NT2/D1 (cell line): ENCODE measurements at regions not wholly inside any gene's neighbourhood (a gene's known extent, or its start where the extent isn't known, plus 50 kb on each side); places are given as distances from the start of the nearest gene placed in this dataset.

Experiments used
- SUZ12 ChIP-seq: IDR thresholded peaks from 2 replicates; pipeline ENCODE4 v1.6.1; 2011; ENCODE audit not compliant: insufficient read length, insufficient read depth; ENCODE audit errors: extremely low read depth
- YY1 ChIP-seq: IDR thresholded peaks from 2 replicates; pipeline ENCODE4 v1.6.1; 2011; ENCODE audit not compliant: insufficient read length, insufficient read depth
- ZNF274 ChIP-seq: IDR thresholded peaks from 2 replicates; pipeline ENCODE4 v1.6.1; 2011; ENCODE audit warnings: mild to moderate bottlenecking, low read depth, low read length

DNA sequence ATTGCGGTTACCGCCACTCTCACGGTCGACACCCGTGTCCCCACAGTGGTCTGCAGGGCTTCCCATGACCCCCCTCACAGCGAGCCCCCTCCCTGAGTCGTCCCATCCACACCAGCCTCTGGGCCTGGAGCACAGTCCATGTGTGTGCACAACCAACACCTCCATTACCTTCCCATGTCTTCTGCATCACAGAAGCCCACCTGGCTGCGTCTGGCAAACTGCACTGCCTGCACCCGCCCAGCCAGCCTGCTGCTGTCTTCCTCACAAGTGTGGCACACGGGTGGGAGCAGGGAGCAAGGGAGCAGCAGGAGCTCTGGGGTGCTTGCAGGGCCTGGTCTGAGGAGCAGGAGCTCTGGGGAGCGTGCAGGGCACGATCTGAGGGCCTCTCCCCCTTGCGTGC, 415.3 kb upstream of the IRX4 start:
- TF ChIP-seq ZNF274 = no peak
- no peak for TF ChIP-seq YY1
- TF ChIP-seq SUZ12 = no peak
